HL-60 (cell line): ENCODE measurements at regions not wholly inside any gene's neighbourhood (a gene's known extent, or its start where the extent isn't known, plus 50 kb on each side); places are given as distances from the start of the nearest gene placed in this dataset.

Source experiments
- DNase-seq, 2 experiments: peaks; one replicate each; pipeline ENCODE4 v3.0.0-alpha.2; 2010 to 2020; ENCODE audit warnings: low read depth in 1 of 2, low spot score in 1 of 2
- H3K27ac ChIP-seq: fragments of 250-450 bp; sonication (Bioruptor Pico); replicated peaks from 2 replicates; pipeline ENCODE4 v1.5.1; 2020; ENCODE audit warnings: mild to moderate bottlenecking, moderate library complexity
- H3K27me3 ChIP-seq: fragments of 250-450 bp; sonication (Bioruptor Pico); 2 replicates; pipeline ENCODE4 v1.5.1; 2021; ENCODE audit warnings: mild to moderate bottlenecking, moderate library complexity; ENCODE audit not compliant: insufficient read depth, poor library complexity, severe bottlenecking
- H3K4me3 ChIP-seq: replicated peaks from 2 replicates; pipeline ENCODE4 v1.5.1; 2011; ENCODE audit warnings: mild to moderate bottlenecking, control low read depth, low read length; ENCODE audit not compliant: insufficient read depth
- GABPA ChIP-seq: IDR thresholded peaks from 2 replicates; pipeline ENCODE4 v1.6.1; 2012; ENCODE audit warnings: low read depth
- POLR2AphosphoS5 ChIP-seq: IDR thresholded peaks from 2 replicates; pipeline ENCODE4 v1.6.1; 2012; ENCODE audit warnings: low read depth
- SPI1 ChIP-seq: IDR thresholded peaks from 2 replicates; pipeline ENCODE4 v1.6.1; 2012; ENCODE audit warnings: low read depth, mild to moderate bottlenecking, borderline replicate concordance
- TF ChIP-seq, protein P1 (sequence below): IDR thresholded peaks from one replicate; pipeline ENCODE4 v1.5.1; 2011; ENCODE audit warnings: low read length, control low read depth, inconsistent platforms; ENCODE audit not compliant: insufficient read depth
- TF ChIP-seq, protein P2 (sequence below): IDR thresholded peaks from 2 replicates; pipeline ENCODE4 v1.6.1; 2012; ENCODE audit warnings: low read depth; ENCODE audit not compliant: insufficient replicate concordance

DNA sequence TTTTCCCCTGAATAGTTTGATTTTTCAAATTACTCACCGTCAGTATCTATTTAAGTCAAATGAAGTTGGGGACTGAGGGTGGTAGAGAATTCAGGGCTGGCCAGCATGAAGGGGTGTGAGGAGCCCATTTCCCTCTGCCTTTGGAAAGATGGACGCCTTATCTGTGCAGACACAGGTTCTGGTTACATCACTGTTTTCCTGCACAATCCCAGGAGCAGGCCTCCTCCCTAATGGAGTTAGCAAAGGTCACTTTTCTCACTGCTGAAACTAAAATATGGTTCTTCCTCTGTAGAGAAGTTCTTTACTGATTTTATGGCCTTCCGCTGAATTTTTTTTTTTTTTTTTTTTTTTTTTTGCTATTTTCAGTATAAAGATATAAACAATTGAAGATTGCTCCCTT lies 69.1 kb downstream of the FOXD1 start:
- Histone ChIP-seq H3K27me3 (peaks cover 5% of the 10 kb centered on the region), H3K27ac (no peak overlapping the region), H3K4me3 (no peak overlapping the region)
- DNase-seq = no peak
- TF ChIP-seq, protein P1, sequence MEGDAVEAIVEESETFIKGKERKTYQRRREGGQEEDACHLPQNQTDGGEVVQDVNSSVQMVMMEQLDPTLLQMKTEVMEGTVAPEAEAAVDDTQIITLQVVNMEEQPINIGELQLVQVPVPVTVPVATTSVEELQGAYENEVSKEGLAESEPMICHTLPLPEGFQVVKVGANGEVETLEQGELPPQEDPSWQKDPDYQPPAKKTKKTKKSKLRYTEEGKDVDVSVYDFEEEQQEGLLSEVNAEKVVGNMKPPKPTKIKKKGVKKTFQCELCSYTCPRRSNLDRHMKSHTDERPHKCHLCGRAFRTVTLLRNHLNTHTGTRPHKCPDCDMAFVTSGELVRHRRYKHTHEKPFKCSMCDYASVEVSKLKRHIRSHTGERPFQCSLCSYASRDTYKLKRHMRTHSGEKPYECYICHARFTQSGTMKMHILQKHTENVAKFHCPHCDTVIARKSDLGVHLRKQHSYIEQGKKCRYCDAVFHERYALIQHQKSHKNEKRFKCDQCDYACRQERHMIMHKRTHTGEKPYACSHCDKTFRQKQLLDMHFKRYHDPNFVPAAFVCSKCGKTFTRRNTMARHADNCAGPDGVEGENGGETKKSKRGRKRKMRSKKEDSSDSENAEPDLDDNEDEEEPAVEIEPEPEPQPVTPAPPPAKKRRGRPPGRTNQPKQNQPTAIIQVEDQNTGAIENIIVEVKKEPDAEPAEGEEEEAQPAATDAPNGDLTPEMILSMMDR = no peak
- TF ChIP-seq GABPA (no peak), POLR2AphosphoS5 (no peak), SPI1 (no peak)
- TF ChIP-seq, protein P2, sequence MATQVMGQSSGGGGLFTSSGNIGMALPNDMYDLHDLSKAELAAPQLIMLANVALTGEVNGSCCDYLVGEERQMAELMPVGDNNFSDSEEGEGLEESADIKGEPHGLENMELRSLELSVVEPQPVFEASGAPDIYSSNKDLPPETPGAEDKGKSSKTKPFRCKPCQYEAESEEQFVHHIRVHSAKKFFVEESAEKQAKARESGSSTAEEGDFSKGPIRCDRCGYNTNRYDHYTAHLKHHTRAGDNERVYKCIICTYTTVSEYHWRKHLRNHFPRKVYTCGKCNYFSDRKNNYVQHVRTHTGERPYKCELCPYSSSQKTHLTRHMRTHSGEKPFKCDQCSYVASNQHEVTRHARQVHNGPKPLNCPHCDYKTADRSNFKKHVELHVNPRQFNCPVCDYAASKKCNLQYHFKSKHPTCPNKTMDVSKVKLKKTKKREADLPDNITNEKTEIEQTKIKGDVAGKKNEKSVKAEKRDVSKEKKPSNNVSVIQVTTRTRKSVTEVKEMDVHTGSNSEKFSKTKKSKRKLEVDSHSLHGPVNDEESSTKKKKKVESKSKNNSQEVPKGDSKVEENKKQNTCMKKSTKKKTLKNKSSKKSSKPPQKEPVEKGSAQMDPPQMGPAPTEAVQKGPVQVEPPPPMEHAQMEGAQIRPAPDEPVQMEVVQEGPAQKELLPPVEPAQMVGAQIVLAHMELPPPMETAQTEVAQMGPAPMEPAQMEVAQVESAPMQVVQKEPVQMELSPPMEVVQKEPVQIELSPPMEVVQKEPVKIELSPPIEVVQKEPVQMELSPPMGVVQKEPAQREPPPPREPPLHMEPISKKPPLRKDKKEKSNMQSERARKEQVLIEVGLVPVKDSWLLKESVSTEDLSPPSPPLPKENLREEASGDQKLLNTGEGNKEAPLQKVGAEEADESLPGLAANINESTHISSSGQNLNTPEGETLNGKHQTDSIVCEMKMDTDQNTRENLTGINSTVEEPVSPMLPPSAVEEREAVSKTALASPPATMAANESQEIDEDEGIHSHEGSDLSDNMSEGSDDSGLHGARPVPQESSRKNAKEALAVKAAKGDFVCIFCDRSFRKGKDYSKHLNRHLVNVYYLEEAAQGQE = no peak

DNA sequence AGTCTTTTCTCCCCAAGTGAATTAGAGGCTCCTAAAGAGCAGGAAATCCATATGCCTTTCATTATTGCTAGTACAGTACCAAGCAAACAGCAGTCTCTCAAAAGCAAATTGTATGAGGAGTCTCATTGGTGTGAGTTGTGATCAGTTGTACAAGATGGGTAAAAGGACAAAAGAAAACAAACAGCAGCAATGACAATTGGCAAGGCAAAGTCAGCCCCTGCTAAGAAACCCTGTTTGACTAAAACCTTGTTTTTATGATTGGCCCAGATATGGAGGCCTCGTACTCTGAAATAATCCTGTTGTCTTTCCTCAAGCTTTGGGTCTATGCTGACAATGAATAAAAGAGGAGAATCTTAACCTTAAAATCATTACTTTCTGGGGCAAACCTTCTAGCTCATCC lies 69.8 kb downstream of the FOXD1 start:
- Histone ChIP-seq H3K27ac (no peak overlapping the region), H3K27me3 (peaks cover 5% of the 10 kb centered on the region)
- TF ChIP-seq, protein P1 = no peak
- TF ChIP-seq SPI1 (no peak), POLR2AphosphoS5 (no peak), GABPA (no peak)
- TF ChIP-seq, protein P2 = no peak

DNA sequence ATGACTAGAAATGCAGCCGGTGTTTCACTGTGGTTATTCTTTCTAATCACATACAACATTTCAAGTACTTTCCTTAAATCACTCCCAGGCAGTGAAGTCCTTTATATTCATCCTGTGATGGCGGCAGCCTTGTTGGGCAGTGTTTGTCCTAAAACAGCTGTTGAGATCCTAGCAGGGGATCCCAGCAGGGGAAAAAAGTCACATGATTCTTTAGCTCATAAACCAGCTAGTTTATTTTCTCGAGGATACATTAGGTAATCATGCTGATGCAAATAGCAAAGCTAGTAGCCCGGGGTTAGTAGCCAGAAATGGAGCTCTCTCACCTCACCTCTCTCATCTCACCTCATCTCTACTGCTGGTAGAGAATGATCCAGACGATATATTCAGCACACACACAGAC lies 70.5 kb downstream of the FOXD1 start:
- Histone ChIP-seq H3K27ac (no peak overlapping the region), H3K27me3 (peaks cover 5% of the 10 kb centered on the region), H3K4me3 (no peak overlapping the region)
- DNase-seq = no peak
- TF ChIP-seq, protein P1 = no peak
- TF ChIP-seq GABPA (no peak), SPI1 (no peak)

More for the DNA sequence above, 69.8 kb downstream of the FOXD1 start:
- no peak overlapping the region for H3K4me3 ChIP-seq
- no peak for DNase-seq

DNA sequence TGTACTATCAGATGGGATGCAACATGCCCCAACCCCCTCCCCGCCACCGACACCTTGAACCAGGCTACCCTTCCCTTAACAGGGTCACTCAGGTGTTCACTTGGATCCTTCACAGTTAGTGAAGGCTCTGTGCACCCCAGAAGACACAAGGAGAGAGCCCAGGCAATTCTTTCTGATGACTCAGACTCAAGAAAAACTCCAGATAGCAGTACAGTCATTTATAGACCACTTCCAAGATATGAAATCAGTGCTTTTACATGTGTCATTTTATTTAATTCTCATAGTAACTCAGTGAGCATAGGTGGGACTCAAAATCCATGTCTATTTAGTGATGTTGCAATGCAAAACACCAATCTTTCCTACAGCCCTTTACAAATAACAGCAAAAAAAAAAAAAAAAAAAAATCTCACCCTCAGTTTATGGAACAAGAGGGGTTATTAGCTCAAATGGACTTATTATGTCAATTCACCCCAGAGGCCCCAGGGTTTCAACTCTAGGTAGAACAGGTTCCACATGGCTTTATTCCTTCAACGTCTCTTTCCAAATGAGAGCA lies 71.9 kb downstream of the FOXD1 start:
- no peak overlapping the region for H3K4me3 ChIP-seq
- TF ChIP-seq POLR2AphosphoS5 = no peak
- peaks cover 4% of the 10 kb centered on the region for H3K27me3 ChIP-seq
- H3K27ac ChIP-seq = no peak overlapping the region
- no peak for DNase-seq
